ENCODE measurements at regions not wholly inside any gene's neighbourhood (a gene's known extent, or its start where the extent isn't known, plus 50 kb on each side); places are given as distances from the start of the nearest gene placed in this dataset.
"Not testable (repeated sequence)": the region's sequence is repeated elsewhere in the genome, so short reads cannot be mapped to it uniquely, and the experiment has no call there.

GRCh38 chr11:87871056-87871455, 304.2 kb downstream of the RAB38 start:
- no peak for DNase-seq (ENCODE audit: low spot score)

- no peak for DNase-seq (ENCODE audit: low spot score)
Measured at GRCh38 chr11:87870086-87870485, 305.2 kb downstream of the RAB38 start.

- no peak for DNase-seq (ENCODE audit: low spot score)
Measured at GRCh38 chr11:87866951-87867350, 308.3 kb downstream of the RAB38 start.

GRCh38 chr11:87861030-87861429, 314.2 kb downstream of the RAB38 start:
- DNase-seq (ENCODE audit: low spot score): no peak

GRCh38 chr11:87859636-87860035, 315.6 kb downstream of the RAB38 start:
- DNase-seq (ENCODE audit: low spot score): no peak

GRCh38 chr11:87851827-87852226, 323.4 kb downstream of the RAB38 start:
- DNase-seq (ENCODE audit: low spot score): no peak

GRCh38 chr11:87851234-87851633, 324.0 kb downstream of the RAB38 start:
- no peak for DNase-seq (ENCODE audit: low spot score)

GRCh38 chr11:87849216-87849615, 326.0 kb downstream of the RAB38 start:
- no peak for DNase-seq (ENCODE audit: low spot score)

- DNase-seq (ENCODE audit: low spot score): no peak
Measured at GRCh38 chr11:87840786-87841185, 334.5 kb downstream of the RAB38 start.

GRCh38 chr11:87832211-87832610, 343.0 kb downstream of the RAB38 start:
- no peak for DNase-seq (ENCODE audit: low spot score)

GRCh38 chr11:87820011-87820410, 355.2 kb downstream of the RAB38 start:
- no peak for DNase-seq (ENCODE audit: low spot score)

- no peak for DNase-seq (ENCODE audit: low spot score)
Measured at GRCh38 chr11:87819151-87819550, 356.1 kb downstream of the RAB38 start.

- no peak for DNase-seq (ENCODE audit: low spot score)
Measured at GRCh38 chr11:87812571-87813365, 362.5 kb downstream of the RAB38 start.

GRCh38 chr11:87810486-87810885, 364.8 kb downstream of the RAB38 start:
- no peak for DNase-seq (ENCODE audit: low spot score)

- no peak for DNase-seq (ENCODE audit: low spot score)
Measured at GRCh38 chr11:87809256-87809655, 366.0 kb downstream of the RAB38 start.

GRCh38 chr11:87804176-87804575, 371.1 kb downstream of the RAB38 start:
- DNase-seq (ENCODE audit: low spot score): no peak

- no peak for DNase-seq (ENCODE audit: low spot score)
Measured at GRCh38 chr11:87803748-87804147, 371.5 kb downstream of the RAB38 start.

- not testable (repeated sequence) for DNase-seq (ENCODE audit: low spot score)
Measured at GRCh38 chr11:87784862-87785261, 390.4 kb downstream of the RAB38 start.

- DNase-seq (ENCODE audit: low spot score): no peak
Measured at GRCh38 chr11:87780068-87780413, 395.2 kb downstream of the RAB38 start.

GRCh38 chr11:87779276-87780067, 395.8 kb downstream of the RAB38 start:
- no peak for DNase-seq (ENCODE audit: low spot score)

GRCh38 chr11:87778357-87778756, 396.9 kb downstream of the RAB38 start:
- no peak for DNase-seq (ENCODE audit: low spot score)

GRCh38 chr11:87775036-87775435, 400.2 kb downstream of the RAB38 start:
- DNase-seq (ENCODE audit: low spot score): no peak

GRCh38 chr11:87769661-87770060, 405.6 kb downstream of the RAB38 start:
- no peak for DNase-seq (ENCODE audit: low spot score)

GRCh38 chr11:87767615-87768014, 407.6 kb downstream of the RAB38 start:
- DNase-seq (ENCODE audit: low spot score): no peak

Data from CD4-positive, alpha-beta T cell treated with Interleukin-15 for 4 hours (primary cell).